ENCODE measurements at regions not wholly inside any gene's neighbourhood (a gene's known extent, or its start where the extent isn't known, plus 50 kb on each side); places are given as distances from the start of the nearest gene placed in this dataset.

DNA sequence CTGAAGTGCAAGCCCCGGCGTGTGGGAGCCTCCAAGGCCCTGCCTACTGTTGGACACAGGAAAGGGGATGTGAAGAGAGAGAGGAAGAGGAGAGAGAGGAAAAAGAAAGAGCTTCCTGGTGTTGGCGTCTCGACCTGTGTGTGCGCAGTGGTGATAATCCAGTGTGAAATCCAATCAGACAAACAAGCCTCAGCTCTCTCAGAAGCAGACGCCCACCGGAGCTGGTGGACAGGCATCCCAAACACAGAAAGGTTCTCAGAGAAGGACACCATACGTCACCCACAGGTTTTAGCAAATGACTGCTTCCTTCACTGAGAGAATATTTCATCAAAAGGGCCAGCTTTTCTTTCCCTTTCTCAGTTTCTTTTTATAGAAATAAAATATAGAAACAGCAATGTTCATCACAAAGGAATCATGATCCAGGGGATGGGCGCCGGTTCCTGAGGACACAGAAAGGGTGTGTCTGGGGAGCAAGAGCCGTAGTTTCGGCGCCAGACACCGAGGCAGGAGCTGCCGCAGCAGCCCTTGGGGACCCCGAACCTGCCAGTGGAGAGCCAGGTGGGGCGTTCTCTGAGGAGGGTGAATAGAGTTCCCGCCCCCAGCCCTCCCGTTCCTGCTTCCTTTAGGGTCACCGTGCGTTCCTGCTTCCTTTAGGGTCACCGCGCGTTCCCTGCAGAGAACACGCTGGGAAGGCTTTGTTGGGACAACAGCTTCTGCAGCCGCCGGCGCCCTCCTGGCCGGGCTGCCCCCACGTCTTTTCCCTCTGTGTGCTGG is 145.8 kb upstream of the SOX1 start:
- H3K27me3 ChIP-seq, result no peaks in the 10 kb centered on the region
- intact Hi-C loops (cut with DNase I; ENCODE audit: low total_unique reads), result no loop called here
- no peak for TF ChIP-seq CTCF (IDR thresholded peaks at IDR 0.05 in 4 of 5, conservative IDR thresholded peaks at IDR 0.05 in 1 of 5)
- TF ChIP-seq POLR2A (IDR thresholded peaks at IDR 0.05), result no peak
- H3K36me3 ChIP-seq, result no peaks in the 10 kb centered on the region
- no peaks in the 10 kb centered on the region for H3K4me1 ChIP-seq
- DNase-seq, result no peak
- in situ Hi-C loops (cut with MboI; ENCODE audit: low sequenced_read_pairs in 4 of 4), result no loop called here
- no peak for ATAC-seq
- no peak overlapping the region for H3K4me3 ChIP-seq
- no peak overlapping the region for H3K27ac ChIP-seq
- H3K9me3 ChIP-seq, result no peaks in the 10 kb centered on the region

- Histone ChIP-seq H3K4me3 (no peak overlapping the region), H3K9me3 (no peaks in the 10 kb centered on the region), H3K27ac (no peak overlapping the region), H3K36me3 (no peaks in the 10 kb centered on the region), H3K27me3 (no peaks in the 10 kb centered on the region), H3K4me1 (no peaks in the 10 kb centered on the region)
- TF ChIP-seq CTCF (IDR thresholded peaks at IDR 0.05 in 4 of 5, conservative IDR thresholded peaks at IDR 0.05 in 1 of 5) (no peak), POLR2A (IDR thresholded peaks at IDR 0.05) (no peak)
- intact Hi-C loops (cut with DNase I; ENCODE audit: low total_unique reads), result no loop called here
- ATAC-seq, result no peak
- in situ Hi-C loops (cut with MboI; ENCODE audit: low sequenced_read_pairs in 4 of 4), result no loop called here
- DNase-seq, result no peak
These were observed 144.9 kb upstream of the SOX1 start for GRCh38 chr13:111922086-111922485.

GRCh38 chr13:111923439-111923838 is 143.5 kb upstream of the SOX1 start:
- Histone ChIP-seq H3K27me3 (no peaks in the 10 kb centered on the region), H3K4me1 (no peaks in the 10 kb centered on the region), H3K4me3 (no peak overlapping the region), H3K9me3 (no peaks in the 10 kb centered on the region), H3K27ac (no peak overlapping the region), H3K36me3 (no peaks in the 10 kb centered on the region)
- intact Hi-C loops (cut with DNase I; ENCODE audit: low total_unique reads), result no loop called here
- ATAC-seq, result no peak
- in situ Hi-C loops (cut with MboI; ENCODE audit: low sequenced_read_pairs in 4 of 4), result no loop called here
- no peak for DNase-seq
- TF ChIP-seq CTCF (IDR thresholded peaks at IDR 0.05 in 4 of 5, conservative IDR thresholded peaks at IDR 0.05 in 1 of 5), result no peak
- TF ChIP-seq POLR2A (IDR thresholded peaks at IDR 0.05), result no peak

- Histone ChIP-seq H3K9me3 (no peaks in the 10 kb centered on the region), H3K4me1 (no peaks in the 10 kb centered on the region), H3K4me3 (no peak overlapping the region), H3K27ac (no peak overlapping the region), H3K36me3 (no peaks in the 10 kb centered on the region), H3K27me3 (no peaks in the 10 kb centered on the region)
- intact Hi-C loops (cut with DNase I; ENCODE audit: low total_unique reads) (no loop called here), in situ Hi-C loops (cut with MboI; ENCODE audit: low sequenced_read_pairs in 4 of 4) (no loop called here)
- ATAC-seq (no peak), DNase-seq (no peak)
- TF ChIP-seq POLR2A (IDR thresholded peaks at IDR 0.05) (no peak), CTCF (IDR thresholded peaks at IDR 0.05 in 4 of 5, conservative IDR thresholded peaks at IDR 0.05 in 1 of 5) (no peak)
These were observed 142.8 kb upstream of the SOX1 start for GRCh38 chr13:111923991-111924677.

Data from gastrocnemius medialis (tissue), 4 donors.